ENCODE measurements at regions not wholly inside any gene's neighbourhood (a gene's known extent, or its start where the extent isn't known, plus 50 kb on each side); places are given as distances from the start of the nearest gene placed in this dataset.

GRCh38 chr6:51336185-51336584, 517.5 kb downstream of the TFAP2B start:
- TF ChIP-seq CTCF (IDR thresholded peaks at IDR 0.05; ENCODE audit: borderline replicate concordance, control extremely low read depth, extremely low read depth, insufficient read depth, missing control alignments): no peak
- in situ Hi-C loops (cut with MboI; ENCODE audit: low sequenced_read_pairs, unreplicated experiment): no loop called here
- no peak for DNase-seq (ENCODE audit: low spot score)

- in situ Hi-C loops (cut with MboI; ENCODE audit: low sequenced_read_pairs, unreplicated experiment): no loop called here
- TF ChIP-seq CTCF (IDR thresholded peaks at IDR 0.05; ENCODE audit: borderline replicate concordance, control extremely low read depth, extremely low read depth, insufficient read depth, missing control alignments): no peak
- no peak for DNase-seq (ENCODE audit: low spot score)
Measured at GRCh38 chr6:51337277-51337676, 518.6 kb downstream of the TFAP2B start.

- in situ Hi-C loops (cut with MboI; ENCODE audit: low sequenced_read_pairs, unreplicated experiment): no loop called here
- no peak for TF ChIP-seq CTCF (IDR thresholded peaks at IDR 0.05; ENCODE audit: borderline replicate concordance, control extremely low read depth, extremely low read depth, insufficient read depth, missing control alignments)
- no peak for DNase-seq (ENCODE audit: low spot score)
Measured at GRCh38 chr6:51339108-51339507, 520.4 kb downstream of the TFAP2B start.

GRCh38 chr6:51339728-51340127, 521.1 kb downstream of the TFAP2B start:
- TF ChIP-seq CTCF (IDR thresholded peaks at IDR 0.05; ENCODE audit: borderline replicate concordance, control extremely low read depth, extremely low read depth, insufficient read depth, missing control alignments): no peak
- no peak for DNase-seq (ENCODE audit: low spot score)
- in situ Hi-C loops (cut with MboI; ENCODE audit: low sequenced_read_pairs, unreplicated experiment): no loop called here

- TF ChIP-seq CTCF (IDR thresholded peaks at IDR 0.05; ENCODE audit: borderline replicate concordance, control extremely low read depth, extremely low read depth, insufficient read depth, missing control alignments): no peak
- in situ Hi-C loops (cut with MboI; ENCODE audit: low sequenced_read_pairs, unreplicated experiment): no loop called here
- no peak for DNase-seq (ENCODE audit: low spot score)
Measured at GRCh38 chr6:51342393-51342792, 523.7 kb downstream of the TFAP2B start.

- no peak for TF ChIP-seq CTCF (IDR thresholded peaks at IDR 0.05; ENCODE audit: borderline replicate concordance, control extremely low read depth, extremely low read depth, insufficient read depth, missing control alignments)
- no peak for DNase-seq (ENCODE audit: low spot score)
- in situ Hi-C loops (cut with MboI; ENCODE audit: low sequenced_read_pairs, unreplicated experiment): loop anchor here (25.0 kb wide), 1 partner anchor 538 kb away; the partner anchor contains the start of gene TFAP2B
Measured at GRCh38 chr6:51349857-51350256, 531.2 kb downstream of the TFAP2B start.

Measured in GM13976 (cell line).